ENCODE measurements at regions not wholly inside any gene's neighbourhood (a gene's known extent, or its start where the extent isn't known, plus 50 kb on each side); places are given as distances from the start of the nearest gene placed in this dataset.

DNA sequence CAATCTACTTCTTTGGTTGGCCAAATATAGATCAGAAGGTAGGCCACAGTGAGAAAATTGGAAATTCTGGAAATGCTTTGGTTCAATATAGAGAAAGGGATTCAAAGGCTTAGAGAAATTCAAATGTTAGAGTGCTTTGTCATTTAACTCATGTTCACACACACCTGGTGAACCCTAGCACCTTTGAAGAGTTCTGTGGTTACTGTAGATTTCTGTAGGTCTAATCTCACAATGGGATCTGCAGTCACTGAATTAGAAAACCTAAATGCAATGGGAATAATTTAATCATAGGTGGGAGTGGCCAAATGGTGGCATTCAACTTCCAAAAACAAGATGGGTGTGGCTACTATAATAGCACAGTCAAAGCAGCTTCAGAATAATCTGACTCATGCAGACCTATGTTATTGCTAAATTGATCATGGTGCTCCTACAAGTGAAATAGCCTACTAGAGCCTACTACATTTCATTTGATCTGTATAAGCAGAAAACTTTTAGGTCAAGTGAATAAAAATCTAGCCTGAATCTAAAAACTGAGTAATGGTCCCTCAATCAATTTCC lies 1152.9 kb downstream of the PCDH9 start:
- TF ChIP-seq, protein P1, sequence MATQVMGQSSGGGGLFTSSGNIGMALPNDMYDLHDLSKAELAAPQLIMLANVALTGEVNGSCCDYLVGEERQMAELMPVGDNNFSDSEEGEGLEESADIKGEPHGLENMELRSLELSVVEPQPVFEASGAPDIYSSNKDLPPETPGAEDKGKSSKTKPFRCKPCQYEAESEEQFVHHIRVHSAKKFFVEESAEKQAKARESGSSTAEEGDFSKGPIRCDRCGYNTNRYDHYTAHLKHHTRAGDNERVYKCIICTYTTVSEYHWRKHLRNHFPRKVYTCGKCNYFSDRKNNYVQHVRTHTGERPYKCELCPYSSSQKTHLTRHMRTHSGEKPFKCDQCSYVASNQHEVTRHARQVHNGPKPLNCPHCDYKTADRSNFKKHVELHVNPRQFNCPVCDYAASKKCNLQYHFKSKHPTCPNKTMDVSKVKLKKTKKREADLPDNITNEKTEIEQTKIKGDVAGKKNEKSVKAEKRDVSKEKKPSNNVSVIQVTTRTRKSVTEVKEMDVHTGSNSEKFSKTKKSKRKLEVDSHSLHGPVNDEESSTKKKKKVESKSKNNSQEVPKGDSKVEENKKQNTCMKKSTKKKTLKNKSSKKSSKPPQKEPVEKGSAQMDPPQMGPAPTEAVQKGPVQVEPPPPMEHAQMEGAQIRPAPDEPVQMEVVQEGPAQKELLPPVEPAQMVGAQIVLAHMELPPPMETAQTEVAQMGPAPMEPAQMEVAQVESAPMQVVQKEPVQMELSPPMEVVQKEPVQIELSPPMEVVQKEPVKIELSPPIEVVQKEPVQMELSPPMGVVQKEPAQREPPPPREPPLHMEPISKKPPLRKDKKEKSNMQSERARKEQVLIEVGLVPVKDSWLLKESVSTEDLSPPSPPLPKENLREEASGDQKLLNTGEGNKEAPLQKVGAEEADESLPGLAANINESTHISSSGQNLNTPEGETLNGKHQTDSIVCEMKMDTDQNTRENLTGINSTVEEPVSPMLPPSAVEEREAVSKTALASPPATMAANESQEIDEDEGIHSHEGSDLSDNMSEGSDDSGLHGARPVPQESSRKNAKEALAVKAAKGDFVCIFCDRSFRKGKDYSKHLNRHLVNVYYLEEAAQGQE (IDR thresholded peaks at IDR 0.05; ENCODE audit: low read depth), result no peak
- TF ChIP-seq CTCF (IDR thresholded peaks at IDR 0.05 in 2 of 3, conservative IDR thresholded peaks at IDR 0.05 in 1 of 3; ENCODE audit: borderline replicate concordance in 1 of 3, insufficient read depth in 1 of 3, low read depth in 2 of 3, low read length in 2 of 3) (no peak), EZH2 (IDR thresholded peaks at IDR 0.05) (no peak), POLR2A (IDR thresholded peaks at IDR 0.05; ENCODE audit: borderline replicate concordance, extremely low read depth, insufficient read depth, insufficient read length) (no peak), SP1 (IDR thresholded peaks at IDR 0.05; ENCODE audit: low read depth) (no peak), CBX3 (IDR thresholded peaks at IDR 0.05; ENCODE audit: low read depth) (no peak), RAD21 (IDR thresholded peaks at IDR 0.05; ENCODE audit: low read depth) (no peak), POLR2AphosphoS5 (IDR thresholded peaks at IDR 0.05; ENCODE audit: low read depth, low read length) (no peak), CEBPB (IDR thresholded peaks at IDR 0.05; ENCODE audit: low read depth) (no peak), SIN3A (IDR thresholded peaks at IDR 0.05; ENCODE audit: low read depth) (no peak), EZH2phosphoT487 (IDR thresholded peaks at IDR 0.05; ENCODE audit: borderline replicate concordance) (no peak), ZNF274 (IDR thresholded peaks at IDR 0.05; ENCODE audit: low read depth, low read length) (no peak), MAX (IDR thresholded peaks at IDR 0.05) (no peak)
- TF ChIP-seq, protein P2, sequence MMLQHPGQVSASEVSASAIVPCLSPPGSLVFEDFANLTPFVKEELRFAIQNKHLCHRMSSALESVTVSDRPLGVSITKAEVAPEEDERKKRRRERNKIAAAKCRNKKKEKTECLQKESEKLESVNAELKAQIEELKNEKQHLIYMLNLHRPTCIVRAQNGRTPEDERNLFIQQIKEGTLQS (IDR thresholded peaks at IDR 0.05), result no peak

All from HCT116 (cell line).